PC-9 (cell line): ENCODE measurements at regions not wholly inside any gene's neighbourhood (a gene's known extent, or its start where the extent isn't known, plus 50 kb on each side); places are given as distances from the start of the nearest gene placed in this dataset.

ENCODE experiments used
- BruUV-seq: library from RNA; stranded (reverse); fragments of 400-500 nt; replicated peaks from 2 replicates; lab custom pipeline; 2021; lab: Mats Ljungman, UMichigan
- CTCF ChIA-PET: fragments of 300-600 bp; sonication (Branson Sonifier 250); formaldehyde crosslinking; loops from one replicate; lab custom pipeline; 2022; ENCODE audit warnings: antibody characterized with exemption; lab: Charles Lee
- POLR2A ChIA-PET: fragments of 300-600 bp; sonication (Branson Sonifier 250); formaldehyde crosslinking; loops from one replicate; lab custom pipeline; 2022; ENCODE audit warnings: antibody characterized with exemption; ENCODE audit not compliant: unreplicated experiment; lab: Charles Lee
- DNase-seq, 2 experiments: peaks; one replicate each; pipeline versions ENCODE4 v3.0.0 to v3.0.0-alpha.2; 2015 to 2022; ENCODE audit warnings: mixed read lengths in 1 of 2
- H2AFZ ChIP-seq: fragments of 200-600 bp; sonication (generic); 2 replicates; pipeline ENCODE4 v1.8.1; 2017; ENCODE audit warnings: antibody characterized with exemption
- H3F3A ChIP-seq: fragments of 200-600 bp; sonication (generic); 2 replicates; pipeline ENCODE4 v1.8.1; 2017; ENCODE audit warnings: antibody characterized with exemption, mild to moderate bottlenecking, low read depth; ENCODE audit not compliant: insufficient read depth
- H3K27ac ChIP-seq: fragments of 200-600 bp; sonication (generic); 2 replicates; pipeline ENCODE4 v1.6.1; 2016; ENCODE audit warnings: mixed run types
- H3K27me3 ChIP-seq: fragments of 200-600 bp; sonication (generic); 2 replicates; pipeline ENCODE4 v1.6.1; 2016; ENCODE audit warnings: low read depth, mixed run types; ENCODE audit not compliant: insufficient read depth
- H3K36me3 ChIP-seq: fragments of 200-600 bp; sonication (generic); 2 replicates; pipeline ENCODE4 v1.6.1; 2016; ENCODE audit warnings: low read depth, mixed run types
- H3K4me1 ChIP-seq: fragments of 200-600 bp; sonication (generic); replicated peaks from 2 replicates; pipeline ENCODE4 v1.6.1; 2016; ENCODE audit warnings: mixed run types; ENCODE audit not compliant: insufficient read depth
- H3K4me2 ChIP-seq: fragments of 200-600 bp; sonication (generic); 2 replicates; pipeline ENCODE4 v1.6.1; 2017; ENCODE audit warnings: mixed run types
- H3K4me3 ChIP-seq: fragments of 200-600 bp; sonication (generic); 2 replicates; pipeline ENCODE4 v1.6.1; 2016; ENCODE audit warnings: mixed run types
- H3K79me2 ChIP-seq: fragments of 200-600 bp; sonication (generic); 2 replicates; pipeline ENCODE4 v1.6.1; 2017; ENCODE audit warnings: low read depth, mixed run types
- H3K9me2 ChIP-seq: fragments of 200-600 bp; sonication (generic); 2 replicates; pipeline ENCODE4 v1.8.1; 2017; ENCODE audit warnings: mild to moderate bottlenecking; ENCODE audit not compliant: insufficient read depth
- H3K9me3 ChIP-seq: fragments of 200-600 bp; sonication (generic); 2 replicates; pipeline ENCODE4 v1.8.1; 2016; ENCODE audit warnings: low read depth; ENCODE audit not compliant: insufficient read depth
- H4K20me1 ChIP-seq: fragments of 200-600 bp; sonication (generic); 2 replicates; pipeline ENCODE4 v1.8.1; 2017; ENCODE audit not compliant: insufficient read depth
- CTCF ChIP-seq: fragments of 200-600 bp; sonication (generic); conservative IDR thresholded peaks from 2 replicates; pipeline ENCODE4 v1.6.1; 2017; ENCODE audit warnings: mixed run types, antibody characterized with exemption, mild to moderate bottlenecking, moderate library complexity
- EZH2 ChIP-seq: fragments of 200-600 bp; sonication (generic); IDR thresholded peaks from 2 replicates; pipeline ENCODE4 v1.8.0; 2017; ENCODE audit warnings: antibody characterized with exemption, low read depth
- intact Hi-C: fragments of 100-400 bp; cut with micrococcal nuclease; formaldehyde crosslinking; loops from one replicate; pipeline ENCODE4 v1.10.0; 2022; ENCODE audit not compliant: unreplicated experiment

- no peaks in the 10 kb centered on the region for H3K9me2 ChIP-seq
- H4K20me1 ChIP-seq: no peaks in the 10 kb centered on the region
- H3K4me3 ChIP-seq: no peak overlapping the region
- no peaks in the 10 kb centered on the region for H3K36me3 ChIP-seq
- ChIA-PET CTCF (no interaction called here), POLR2A (no interaction called here)
- H3K27ac ChIP-seq: no peak overlapping the region
- intact Hi-C loops: no loop called here
- no peak overlapping the region for H2AFZ ChIP-seq
- H3K79me2 ChIP-seq: no peaks in the 10 kb centered on the region
- no peaks in the 10 kb centered on the region for H3F3A ChIP-seq
- H3K9me3 ChIP-seq: no peaks in the 10 kb centered on the region
- H3K4me2 ChIP-seq: no peak overlapping the region
- no TSS peak for BruUV-seq
- H3K4me1 ChIP-seq: no peaks in the 10 kb centered on the region
- DNase-seq: no peak
- no peaks in the 10 kb centered on the region for H3K27me3 ChIP-seq
- no peak for TF ChIP-seq CTCF
- no peak for TF ChIP-seq EZH2
Measured at GRCh38 chr4:171432536-171432935, 380.7 kb upstream of the GALNTL6 start.

GRCh38 chr4:171430495-171430894 lies 382.7 kb upstream of the GALNTL6 start:
- intact Hi-C loops: no loop called here

GRCh38 chr4:171397175-171397574 lies 416.0 kb upstream of the GALNTL6 start:
- H3K27me3 ChIP-seq: no peaks in the 10 kb centered on the region
- H3K9me2 ChIP-seq: no peaks in the 10 kb centered on the region
- H3K36me3 ChIP-seq: no peaks in the 10 kb centered on the region
- H3K9me3 ChIP-seq: no peaks in the 10 kb centered on the region
- no TSS peak for BruUV-seq
- no peak overlapping the region for H3K4me3 ChIP-seq
- intact Hi-C loops: no loop called here
- no peaks in the 10 kb centered on the region for H4K20me1 ChIP-seq
- DNase-seq: no peak
- ChIA-PET CTCF (no interaction called here), POLR2A (no interaction called here)
- H3K4me1 ChIP-seq: no peaks in the 10 kb centered on the region
- no peak overlapping the region for H2AFZ ChIP-seq
- H3K27ac ChIP-seq: no peak overlapping the region
- no peak for TF ChIP-seq CTCF
- no peak for TF ChIP-seq EZH2
- H3F3A ChIP-seq: no peaks in the 10 kb centered on the region
- H3K79me2 ChIP-seq: no peaks in the 10 kb centered on the region
- H3K4me2 ChIP-seq: no peak overlapping the region

More at GRCh38 chr4:171430495-171430894, 382.7 kb upstream of the GALNTL6 start:
- no peak for TF ChIP-seq EZH2
- no peak for TF ChIP-seq CTCF
- H3K4me2 ChIP-seq: no peak overlapping the region
- H3K4me1 ChIP-seq: no peaks in the 10 kb centered on the region
- no peaks in the 10 kb centered on the region for H3K9me2 ChIP-seq
- ChIA-PET POLR2A (no interaction called here), CTCF (no interaction called here)
- no peak overlapping the region for H3K4me3 ChIP-seq
- no peak overlapping the region for H2AFZ ChIP-seq
- H3F3A ChIP-seq: no peaks in the 10 kb centered on the region
- no TSS peak for BruUV-seq
- no peaks in the 10 kb centered on the region for H3K9me3 ChIP-seq
- no peaks in the 10 kb centered on the region for H4K20me1 ChIP-seq
- H3K27me3 ChIP-seq: no peaks in the 10 kb centered on the region
- H3K36me3 ChIP-seq: no peaks in the 10 kb centered on the region
- DNase-seq: no peak
- H3K27ac ChIP-seq: no peak overlapping the region
- H3K79me2 ChIP-seq: no peaks in the 10 kb centered on the region
